Endothelial cell of umbilical vein (primary cell): ENCODE measurements at regions not wholly inside any gene's neighbourhood (a gene's known extent, or its start where the extent isn't known, plus 50 kb on each side); places are given as distances from the start of the nearest gene placed in this dataset.

ENCODE experiments used
- BruUV-seq: library from RNA; stranded (reverse); fragments of 400-500 nt; replicated peaks from 2 replicates; lab custom pipeline; 2021; lab: Mats Ljungman, UMichigan
- CTCF ChIA-PET: fragments of 300-600, 350-600 bp; sonication (Branson Sonifier 250); formaldehyde crosslinking; loops from one replicate; lab custom pipeline; 2021; ENCODE audit warnings: antibody characterized with exemption, inconsistent platforms; lab: Charles Lee
- POLR2A ChIA-PET: fragments of 300-600, 350-600 bp; sonication (Branson Sonifier 250); formaldehyde crosslinking; loops from one replicate; lab custom pipeline; 2021; ENCODE audit warnings: antibody characterized with exemption, inconsistent platforms; lab: Charles Lee
- DNase-seq: peaks from one replicate; pipeline ENCODE4 v3.0.0-alpha.2; 2011; ENCODE audit warnings: low read depth, low spot score
- FAIRE-seq: peaks from 2 replicates; lab custom pipeline; 2011; peaks lifted over from hg19 to GRCh38; lab: Jason Lieb, UNC
- H2AFZ ChIP-seq: 2 replicates; pipeline ENCODE4 v1.6.0; 2012; ENCODE audit warnings: low read depth, low read length, control low read depth, inconsistent platforms
- H3K27ac ChIP-seq: 2 replicates; pipeline ENCODE4 v1.5.1; 2011; ENCODE audit warnings: low read depth, mild to moderate bottlenecking, control low read depth, low read length, moderate library complexity; ENCODE audit not compliant: insufficient read depth
- H3K27me3 ChIP-seq, 2 experiments: 2 replicates each; pipeline versions ENCODE4 v1.6.0 to v1.6.1; 2011; ENCODE audit warnings: low read length in 2 of 2, mixed read lengths in 1 of 2; ENCODE audit not compliant: control insufficient read depth in 2 of 2, insufficient read depth in 2 of 2
- H3K36me3 ChIP-seq, 2 experiments: 2 replicates in 1 of 2; 3 replicates in 1 of 2; pipeline ENCODE4 v1.5.1; 2011; ENCODE audit warnings: low read length in 2 of 2, mild to moderate bottlenecking in 1 of 2, moderate library complexity in 1 of 2; ENCODE audit not compliant: control insufficient read depth in 2 of 2, insufficient read depth in 2 of 2; ENCODE audit errors: extremely low read depth in 1 of 2
- H3K4me1 ChIP-seq: 3 replicates; pipeline ENCODE4 v1.5.1; 2011; ENCODE audit warnings: mild to moderate bottlenecking, low read length; ENCODE audit not compliant: control insufficient read depth, insufficient read depth; ENCODE audit errors: extremely low read depth
- H3K4me2 ChIP-seq: 2 replicates; pipeline ENCODE4 v1.6.1; 2011; ENCODE audit warnings: low read length, control low read depth, mixed read lengths; ENCODE audit not compliant: insufficient read depth
- H3K4me3 ChIP-seq, 3 experiments: fragments of 200-600 bp in 1 of 3; sonication (generic), shearing (Covaris generic) in 1 of 3; replicated peaks in 1 of 3; 2 replicates each; pipeline ENCODE4 v1.5.1; 2011 to 2016; ENCODE audit warnings: control low read depth in 3 of 3, low read length in 3 of 3, mild to moderate bottlenecking in 2 of 3, inconsistent platforms in 1 of 3, low read depth in 1 of 3, moderate library complexity in 1 of 3; ENCODE audit not compliant: insufficient read depth in 1 of 3
- H3K79me2 ChIP-seq: 2 replicates; pipeline ENCODE4 v1.6.0; 2012; ENCODE audit warnings: low read length, inconsistent platforms; ENCODE audit not compliant: control insufficient read depth, insufficient read depth
- H3K9ac ChIP-seq: replicated peaks from 2 replicates; pipeline ENCODE3; 2011; ENCODE audit warnings: low read length, control low read depth; ENCODE audit not compliant: insufficient read depth; ENCODE audit errors: extremely low read depth
- H3K9me1 ChIP-seq: replicated peaks from 3 replicates; pipeline ENCODE4 v1.6.0; 2011; ENCODE audit warnings: mild to moderate bottlenecking, low read length; ENCODE audit not compliant: control insufficient read depth, insufficient read depth; ENCODE audit errors: extremely low read depth
- H3K9me3 ChIP-seq: replicated peaks from 2 replicates; pipeline ENCODE4 v1.5.1; 2012; ENCODE audit warnings: low read length, inconsistent platforms; ENCODE audit not compliant: control insufficient read depth, insufficient read depth
- H4K20me1 ChIP-seq: replicated peaks from 2 replicates; pipeline ENCODE3; 2011; ENCODE audit warnings: mild to moderate bottlenecking, low read length; ENCODE audit not compliant: control insufficient read depth, insufficient read depth; ENCODE audit errors: extremely low read depth
- FOS ChIP-seq: IDR thresholded peaks from 2 replicates; pipeline ENCODE4 v1.6.1; 2011; ENCODE audit warnings: mild to moderate bottlenecking, low read length, moderate library complexity, borderline replicate concordance; ENCODE audit not compliant: insufficient read depth
- GATA2 ChIP-seq: IDR thresholded peaks from 2 replicates; pipeline ENCODE4 v1.7.0; 2011; ENCODE audit warnings: low read depth, mild to moderate bottlenecking, moderate library complexity, mixed read lengths, low read length; ENCODE audit not compliant: insufficient read length, insufficient read depth
- JUN ChIP-seq: IDR thresholded peaks from 2 replicates; pipeline ENCODE4 v1.6.1; 2011; ENCODE audit warnings: borderline replicate concordance, low read depth; ENCODE audit not compliant: insufficient read length, insufficient read depth
- MYC ChIP-seq: IDR thresholded peaks from one replicate; pipeline ENCODE4 v1.6.1; 2011; ENCODE audit warnings: mild to moderate bottlenecking, low read depth, low read length
- POLR2A ChIP-seq: IDR thresholded peaks from 2 replicates; pipeline ENCODE4 v1.6.1; 2012; ENCODE audit warnings: low read depth, mild to moderate bottlenecking, control low read depth, low read length
- dilution Hi-C: fragments of 300-500 bp; cut with MboI; formaldehyde crosslinking; loops from one replicate; pipeline ENCODE4 v1.15.0; 2019; ENCODE audit warnings: low sequenced_read_pairs; ENCODE audit not compliant: extremely low pct_ligation_motif_present
- intact Hi-C: fragments of 100-400 bp; cut with micrococcal nuclease; formaldehyde crosslinking; loops from one replicate; pipeline ENCODE4 v1.10.0; 2022
- TF ChIP-seq, protein P1 (sequence below), 2 donors: IDR thresholded peaks; 1 replicate in 1 of 2; 2 replicates in 1 of 2; pipeline ENCODE4 v1.5.1; 2011; ENCODE audit warnings: low read length in 2 of 2, mild to moderate bottlenecking in 2 of 2, moderate library complexity in 2 of 2, control low read depth in 1 of 2, inconsistent platforms in 1 of 2, low read depth in 1 of 2; ENCODE audit not compliant: insufficient read depth in 1 of 2; ENCODE audit errors: extremely low read depth in 1 of 2
- TF ChIP-seq, protein P2 (sequence below): IDR thresholded peaks from 2 replicates; pipeline ENCODE4 v1.6.1; 2011; ENCODE audit not compliant: insufficient read depth, insufficient read length

DNA sequence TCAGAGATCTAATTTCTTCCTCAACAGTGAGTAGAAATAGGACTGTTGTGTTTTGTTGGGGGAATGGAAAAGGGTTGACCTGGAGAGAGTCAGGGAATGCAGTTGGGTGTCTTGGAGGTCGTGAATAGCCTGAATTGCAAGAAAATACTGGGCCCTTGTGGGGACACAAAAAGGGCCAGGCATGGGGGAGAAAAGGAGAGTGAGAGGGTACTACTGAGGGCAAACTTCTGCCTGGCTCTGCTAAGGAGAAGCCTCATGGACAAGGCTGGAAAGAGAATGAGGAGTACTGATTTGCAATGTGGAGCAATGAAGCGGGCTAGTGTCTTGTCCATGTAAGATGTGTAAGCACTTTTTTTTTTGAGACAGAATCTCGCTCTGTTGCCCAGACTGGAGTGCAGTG lies 96.2 kb upstream of the IRF2BP2 start:
- TF ChIP-seq MYC (no peak), POLR2A (no peak)
- TF ChIP-seq, protein P1, sequence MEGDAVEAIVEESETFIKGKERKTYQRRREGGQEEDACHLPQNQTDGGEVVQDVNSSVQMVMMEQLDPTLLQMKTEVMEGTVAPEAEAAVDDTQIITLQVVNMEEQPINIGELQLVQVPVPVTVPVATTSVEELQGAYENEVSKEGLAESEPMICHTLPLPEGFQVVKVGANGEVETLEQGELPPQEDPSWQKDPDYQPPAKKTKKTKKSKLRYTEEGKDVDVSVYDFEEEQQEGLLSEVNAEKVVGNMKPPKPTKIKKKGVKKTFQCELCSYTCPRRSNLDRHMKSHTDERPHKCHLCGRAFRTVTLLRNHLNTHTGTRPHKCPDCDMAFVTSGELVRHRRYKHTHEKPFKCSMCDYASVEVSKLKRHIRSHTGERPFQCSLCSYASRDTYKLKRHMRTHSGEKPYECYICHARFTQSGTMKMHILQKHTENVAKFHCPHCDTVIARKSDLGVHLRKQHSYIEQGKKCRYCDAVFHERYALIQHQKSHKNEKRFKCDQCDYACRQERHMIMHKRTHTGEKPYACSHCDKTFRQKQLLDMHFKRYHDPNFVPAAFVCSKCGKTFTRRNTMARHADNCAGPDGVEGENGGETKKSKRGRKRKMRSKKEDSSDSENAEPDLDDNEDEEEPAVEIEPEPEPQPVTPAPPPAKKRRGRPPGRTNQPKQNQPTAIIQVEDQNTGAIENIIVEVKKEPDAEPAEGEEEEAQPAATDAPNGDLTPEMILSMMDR (IDR thresholded peaks at IDR 0.05; ENCODE audit: extremely low read depth in 1 of 2, insufficient read depth in 1 of 2, low read depth in 1 of 2, low read length in 2 of 2) = no peak
- POLR2A ChIA-PET = no interaction called here
- H3K36me3 ChIP-seq = no peaks in the 10 kb centered on the region
- H3K27me3 ChIP-seq = no peaks in the 10 kb centered on the region
- H3K79me2 ChIP-seq = no peaks in the 10 kb centered on the region
- BruUV-seq = no TSS peak
- dilution Hi-C loops = no loop called here
- DNase-seq (no peak), FAIRE-seq (no peak)
- H3K9me3 ChIP-seq = no peaks in the 10 kb centered on the region
- intact Hi-C loops = no loop called here
- no peaks in the 10 kb centered on the region for H4K20me1 ChIP-seq
- no peaks in the 10 kb centered on the region for H3K9me1 ChIP-seq
- H3K4me2 ChIP-seq = no peak overlapping the region
- no peak overlapping the region for H2AFZ ChIP-seq
- H3K9ac ChIP-seq = no peak overlapping the region
- H3K4me1 ChIP-seq = peaks cover 9% of the 10 kb centered on the region
- H3K27ac ChIP-seq = no peak overlapping the region
- CTCF ChIA-PET = interaction anchor here (1.3 kb wide), 1 partner anchor 13 kb away, joined by 3 read pairs; no protein-coding TSS in a partner anchor
- no peak overlapping the region for H3K4me3 ChIP-seq

DNA sequence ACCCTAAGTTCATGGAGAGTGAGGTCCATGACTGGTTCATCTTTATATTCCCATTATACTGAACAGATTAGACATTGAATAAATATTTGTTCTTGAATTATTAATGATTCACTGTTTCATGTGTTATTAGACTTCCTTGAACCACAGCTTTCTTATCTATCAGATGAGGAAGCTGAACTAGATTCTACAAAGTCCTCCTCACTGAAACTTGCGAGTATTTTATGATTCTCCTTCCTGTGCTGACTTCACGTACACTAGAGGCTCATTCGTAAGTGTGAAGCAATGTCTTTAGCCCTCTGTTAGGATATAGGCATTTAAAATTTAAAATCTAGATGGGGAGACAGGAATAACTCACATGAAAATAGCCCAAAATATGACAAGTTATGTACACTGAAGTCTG lies 95.6 kb upstream of the IRF2BP2 start:
- Histone ChIP-seq H3K4me3 (no peak overlapping the region), H4K20me1 (no peaks in the 10 kb centered on the region), H3K27me3 (no peaks in the 10 kb centered on the region), H3K36me3 (no peaks in the 10 kb centered on the region), H2AFZ (no peak overlapping the region), H3K4me1 (peaks cover 9% of the 10 kb centered on the region), H3K4me2 (no peak overlapping the region), H3K9ac (no peak overlapping the region), H3K27ac (no peak overlapping the region), H3K79me2 (no peaks in the 10 kb centered on the region), H3K9me1 (no peaks in the 10 kb centered on the region), H3K9me3 (no peaks in the 10 kb centered on the region)
- peak; percentile 27 for DNase-seq
- BruUV-seq = no TSS peak
- dilution Hi-C loops = no loop called here
- FAIRE-seq = peak; percentile 52
- ChIA-PET POLR2A (no interaction called here), CTCF (interaction anchor here (1.3 to 1.4 kb wide), 2 partner anchors 12 to 46 kb away, joined by 3 to 4 read pairs; no protein-coding TSS in a partner anchor)
- TF ChIP-seq FOS (peak; percentile 29), JUN (no peak), GATA2 (peak; percentile 89), POLR2A (no peak)
- TF ChIP-seq, protein P1 (IDR thresholded peaks at IDR 0.05; ENCODE audit: extremely low read depth in 1 of 2, insufficient read depth in 1 of 2, low read depth in 1 of 2, low read length in 2 of 2) = no peak
- TF ChIP-seq, protein P2, sequence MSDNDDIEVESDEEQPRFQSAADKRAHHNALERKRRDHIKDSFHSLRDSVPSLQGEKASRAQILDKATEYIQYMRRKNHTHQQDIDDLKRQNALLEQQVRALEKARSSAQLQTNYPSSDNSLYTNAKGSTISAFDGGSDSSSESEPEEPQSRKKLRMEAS = no peak
- intact Hi-C loops = no loop called here
